ENCODE measurements at regions not wholly inside any gene's neighbourhood (a gene's known extent, or its start where the extent isn't known, plus 50 kb on each side); places are given as distances from the start of the nearest gene placed in this dataset.

- no peak for TF ChIP-seq CHD7 (IDR thresholded peaks at IDR 0.05; ENCODE audit: low read depth, low read length)
- no peak for TF ChIP-seq ELF1 (tag; IDR thresholded peaks at IDR 0.05)
- TF ChIP-seq IRF2 (CRISPR knock-in tag; IDR thresholded peaks at IDR 0.05): no peak
- TF ChIP-seq PTRF (tag; IDR thresholded peaks at IDR 0.05): no peak
- no peak for TF ChIP-seq SNIP1 (IDR thresholded peaks at IDR 0.05; ENCODE audit: low read depth)
Measured at GRCh38 chr1:220453371-220453770, 74.6 kb upstream of the MARK1 start (continued).

Measured in K562 (cell line).